KMS-11 (cell line): ENCODE measurements at regions not wholly inside any gene's neighbourhood (a gene's known extent, or its start where the extent isn't known, plus 50 kb on each side); places are given as distances from the start of the nearest gene placed in this dataset.

Experiments used
- H2AFZ ChIP-seq: fragments of 200-600 bp; sonication (generic); 2 replicates; pipeline ENCODE4 v1.6.1; 2016; ENCODE audit warnings: antibody characterized with exemption, mixed run types, low read depth
- H3K27ac ChIP-seq: fragments of 200-600 bp; sonication (generic); 2 replicates; pipeline ENCODE4 v1.6.1; 2016; ENCODE audit warnings: mild to moderate bottlenecking, mixed run types
- H3K27me3 ChIP-seq: fragments of 200-600 bp; sonication (generic); 2 replicates; pipeline ENCODE4 v1.6.1; 2017; ENCODE audit warnings: mild to moderate bottlenecking, low read depth, mixed run types, moderate library complexity; ENCODE audit not compliant: insufficient read depth
- H3K36me3 ChIP-seq: fragments of 200-600 bp; sonication (generic); 2 replicates; pipeline ENCODE4 v1.6.1; 2017; ENCODE audit warnings: mild to moderate bottlenecking, mixed run types; ENCODE audit not compliant: insufficient read depth
- H3K4me1 ChIP-seq: fragments of 200-600 bp; sonication (generic); 2 replicates; pipeline ENCODE4 v1.6.1; 2016; ENCODE audit warnings: mild to moderate bottlenecking, low read depth, mixed run types; ENCODE audit not compliant: poor library complexity, severe bottlenecking
- H3K4me2 ChIP-seq: fragments of 200-600 bp; sonication (generic); 2 replicates; pipeline ENCODE4 v1.7.0; 2016; ENCODE audit warnings: mild to moderate bottlenecking, mixed run types
- H3K4me3 ChIP-seq: fragments of 200-600 bp; sonication (generic); IDR thresholded peaks from 2 replicates; pipeline ENCODE4 v1.6.1; 2017; ENCODE audit warnings: low read depth, low read length, mixed read lengths; ENCODE audit not compliant: insufficient read depth
- H3K79me2 ChIP-seq: fragments of 200-600 bp; sonication (generic); 2 replicates; pipeline ENCODE4 v1.6.1; 2016; ENCODE audit warnings: low read depth, mixed run types; ENCODE audit not compliant: insufficient read depth
- H3K9ac ChIP-seq: fragments of 200-600 bp; sonication (generic); 2 replicates; pipeline ENCODE4 v1.6.1; 2016; ENCODE audit warnings: mild to moderate bottlenecking, mixed run types
- H4K20me1 ChIP-seq: fragments of 200-600 bp; sonication (generic); 2 replicates; pipeline ENCODE4 v1.6.1; 2016; ENCODE audit warnings: mild to moderate bottlenecking, mixed run types; ENCODE audit not compliant: insufficient read depth
- CTCF ChIP-seq: fragments of 200-600 bp; sonication (generic); conservative IDR thresholded peaks from 2 replicates; pipeline ENCODE4 v1.6.1; 2017; ENCODE audit warnings: low read depth, mild to moderate bottlenecking, antibody characterized with exemption, low read length, moderate library complexity, mixed read lengths

- Histone ChIP-seq H3K27ac (no peak overlapping the region), H3K36me3 (no peaks in the 10 kb centered on the region), H3K4me1 (no peaks in the 10 kb centered on the region), H3K79me2 (no peaks in the 10 kb centered on the region), H3K27me3 (no peaks in the 10 kb centered on the region), H2AFZ (no peak overlapping the region), H3K9ac (no peak overlapping the region), H3K4me2 (no peak overlapping the region), H4K20me1 (no peaks in the 10 kb centered on the region), H3K4me3 (no peak overlapping the region)
- no peak for TF ChIP-seq CTCF
Measured at GRCh38 chr12:92528586-92528985, 174.2 kb upstream of the PLEKHG7 start.

- H3K4me1 ChIP-seq: no peaks in the 10 kb centered on the region
Measured at GRCh38 chr12:92528097-92528496, 174.7 kb upstream of the PLEKHG7 start.

GRCh38 chr12:92524489-92524888 lies 178.3 kb upstream of the PLEKHG7 start:
- no peak overlapping the region for H3K4me3 ChIP-seq
- H2AFZ ChIP-seq: no peak overlapping the region
- H3K4me2 ChIP-seq: no peak overlapping the region
- no peaks in the 10 kb centered on the region for H3K27me3 ChIP-seq
- no peaks in the 10 kb centered on the region for H3K4me1 ChIP-seq
- no peak for TF ChIP-seq CTCF
- H3K36me3 ChIP-seq: no peaks in the 10 kb centered on the region
- no peak overlapping the region for H3K27ac ChIP-seq
- no peaks in the 10 kb centered on the region for H3K79me2 ChIP-seq
- no peaks in the 10 kb centered on the region for H4K20me1 ChIP-seq
- H3K9ac ChIP-seq: no peak overlapping the region

More at GRCh38 chr12:92528097-92528496, 174.7 kb upstream of the PLEKHG7 start:
- Histone ChIP-seq H4K20me1 (no peaks in the 10 kb centered on the region), H3K4me2 (no peak overlapping the region), H3K27me3 (no peaks in the 10 kb centered on the region), H3K27ac (no peak overlapping the region), H2AFZ (no peak overlapping the region), H3K79me2 (no peaks in the 10 kb centered on the region), H3K4me3 (no peak overlapping the region), H3K36me3 (no peaks in the 10 kb centered on the region), H3K9ac (no peak overlapping the region)
- TF ChIP-seq CTCF: no peak

GRCh38 chr12:92520511-92520910 lies 182.3 kb upstream of the PLEKHG7 start:
- Histone ChIP-seq H3K36me3 (no peaks in the 10 kb centered on the region), H3K4me2 (no peak overlapping the region), H4K20me1 (no peaks in the 10 kb centered on the region), H2AFZ (no peak overlapping the region), H3K79me2 (no peaks in the 10 kb centered on the region), H3K9ac (no peak overlapping the region), H3K27me3 (no peaks in the 10 kb centered on the region), H3K27ac (no peak overlapping the region), H3K4me3 (no peak overlapping the region), H3K4me1 (no peaks in the 10 kb centered on the region)
- TF ChIP-seq CTCF: no peak

GRCh38 chr12:92519284-92519683 lies 183.5 kb upstream of the PLEKHG7 start:
- H3K4me2 ChIP-seq: no peak overlapping the region
- no peaks in the 10 kb centered on the region for H3K36me3 ChIP-seq
- H3K79me2 ChIP-seq: no peaks in the 10 kb centered on the region
- no peaks in the 10 kb centered on the region for H3K4me1 ChIP-seq
- H2AFZ ChIP-seq: no peak overlapping the region
- no peaks in the 10 kb centered on the region for H4K20me1 ChIP-seq
- H3K9ac ChIP-seq: no peak overlapping the region
- H3K27ac ChIP-seq: no peak overlapping the region
- TF ChIP-seq CTCF: no peak
- no peak overlapping the region for H3K4me3 ChIP-seq
- H3K27me3 ChIP-seq: no peaks in the 10 kb centered on the region
